ENCODE measurements at regions not wholly inside any gene's neighbourhood (a gene's known extent, or its start where the extent isn't known, plus 50 kb on each side); places are given as distances from the start of the nearest gene placed in this dataset.

DNA sequence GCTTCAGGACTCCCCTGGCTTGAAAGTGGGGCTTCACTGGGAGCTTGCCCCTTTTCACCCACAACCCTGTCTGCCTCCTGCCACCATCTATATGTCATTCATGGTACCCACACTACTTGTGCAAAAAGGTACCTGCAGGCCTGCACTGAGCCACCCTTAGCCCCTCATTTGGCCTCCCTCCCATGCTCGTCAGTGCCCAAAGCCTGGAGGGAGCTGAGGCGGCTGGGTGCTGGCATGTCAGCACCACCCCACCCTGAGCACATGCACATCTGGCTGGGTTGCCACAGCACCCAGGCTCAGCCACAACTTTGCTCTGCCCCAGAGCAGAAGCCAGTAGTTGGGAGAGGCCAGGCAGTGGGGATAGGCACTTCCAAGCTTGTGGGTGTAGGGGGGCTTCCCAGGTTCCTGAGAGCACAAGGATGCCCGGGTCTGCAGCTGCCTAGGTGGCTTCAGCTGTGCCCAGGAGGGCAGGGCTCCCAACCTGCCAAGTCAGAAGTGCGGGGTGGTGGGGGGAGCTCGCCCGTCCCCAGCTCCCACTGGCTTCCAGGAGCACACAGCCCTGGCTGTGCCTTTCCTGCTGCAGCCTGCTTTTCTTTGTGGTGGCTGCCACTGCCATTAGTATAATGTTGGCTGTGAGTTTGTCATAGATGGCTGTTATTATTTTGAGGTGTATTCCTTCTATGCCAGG is 1054.6 kb upstream of the EPHA6 start (continued):
- TF ChIP-seq, protein P1, sequence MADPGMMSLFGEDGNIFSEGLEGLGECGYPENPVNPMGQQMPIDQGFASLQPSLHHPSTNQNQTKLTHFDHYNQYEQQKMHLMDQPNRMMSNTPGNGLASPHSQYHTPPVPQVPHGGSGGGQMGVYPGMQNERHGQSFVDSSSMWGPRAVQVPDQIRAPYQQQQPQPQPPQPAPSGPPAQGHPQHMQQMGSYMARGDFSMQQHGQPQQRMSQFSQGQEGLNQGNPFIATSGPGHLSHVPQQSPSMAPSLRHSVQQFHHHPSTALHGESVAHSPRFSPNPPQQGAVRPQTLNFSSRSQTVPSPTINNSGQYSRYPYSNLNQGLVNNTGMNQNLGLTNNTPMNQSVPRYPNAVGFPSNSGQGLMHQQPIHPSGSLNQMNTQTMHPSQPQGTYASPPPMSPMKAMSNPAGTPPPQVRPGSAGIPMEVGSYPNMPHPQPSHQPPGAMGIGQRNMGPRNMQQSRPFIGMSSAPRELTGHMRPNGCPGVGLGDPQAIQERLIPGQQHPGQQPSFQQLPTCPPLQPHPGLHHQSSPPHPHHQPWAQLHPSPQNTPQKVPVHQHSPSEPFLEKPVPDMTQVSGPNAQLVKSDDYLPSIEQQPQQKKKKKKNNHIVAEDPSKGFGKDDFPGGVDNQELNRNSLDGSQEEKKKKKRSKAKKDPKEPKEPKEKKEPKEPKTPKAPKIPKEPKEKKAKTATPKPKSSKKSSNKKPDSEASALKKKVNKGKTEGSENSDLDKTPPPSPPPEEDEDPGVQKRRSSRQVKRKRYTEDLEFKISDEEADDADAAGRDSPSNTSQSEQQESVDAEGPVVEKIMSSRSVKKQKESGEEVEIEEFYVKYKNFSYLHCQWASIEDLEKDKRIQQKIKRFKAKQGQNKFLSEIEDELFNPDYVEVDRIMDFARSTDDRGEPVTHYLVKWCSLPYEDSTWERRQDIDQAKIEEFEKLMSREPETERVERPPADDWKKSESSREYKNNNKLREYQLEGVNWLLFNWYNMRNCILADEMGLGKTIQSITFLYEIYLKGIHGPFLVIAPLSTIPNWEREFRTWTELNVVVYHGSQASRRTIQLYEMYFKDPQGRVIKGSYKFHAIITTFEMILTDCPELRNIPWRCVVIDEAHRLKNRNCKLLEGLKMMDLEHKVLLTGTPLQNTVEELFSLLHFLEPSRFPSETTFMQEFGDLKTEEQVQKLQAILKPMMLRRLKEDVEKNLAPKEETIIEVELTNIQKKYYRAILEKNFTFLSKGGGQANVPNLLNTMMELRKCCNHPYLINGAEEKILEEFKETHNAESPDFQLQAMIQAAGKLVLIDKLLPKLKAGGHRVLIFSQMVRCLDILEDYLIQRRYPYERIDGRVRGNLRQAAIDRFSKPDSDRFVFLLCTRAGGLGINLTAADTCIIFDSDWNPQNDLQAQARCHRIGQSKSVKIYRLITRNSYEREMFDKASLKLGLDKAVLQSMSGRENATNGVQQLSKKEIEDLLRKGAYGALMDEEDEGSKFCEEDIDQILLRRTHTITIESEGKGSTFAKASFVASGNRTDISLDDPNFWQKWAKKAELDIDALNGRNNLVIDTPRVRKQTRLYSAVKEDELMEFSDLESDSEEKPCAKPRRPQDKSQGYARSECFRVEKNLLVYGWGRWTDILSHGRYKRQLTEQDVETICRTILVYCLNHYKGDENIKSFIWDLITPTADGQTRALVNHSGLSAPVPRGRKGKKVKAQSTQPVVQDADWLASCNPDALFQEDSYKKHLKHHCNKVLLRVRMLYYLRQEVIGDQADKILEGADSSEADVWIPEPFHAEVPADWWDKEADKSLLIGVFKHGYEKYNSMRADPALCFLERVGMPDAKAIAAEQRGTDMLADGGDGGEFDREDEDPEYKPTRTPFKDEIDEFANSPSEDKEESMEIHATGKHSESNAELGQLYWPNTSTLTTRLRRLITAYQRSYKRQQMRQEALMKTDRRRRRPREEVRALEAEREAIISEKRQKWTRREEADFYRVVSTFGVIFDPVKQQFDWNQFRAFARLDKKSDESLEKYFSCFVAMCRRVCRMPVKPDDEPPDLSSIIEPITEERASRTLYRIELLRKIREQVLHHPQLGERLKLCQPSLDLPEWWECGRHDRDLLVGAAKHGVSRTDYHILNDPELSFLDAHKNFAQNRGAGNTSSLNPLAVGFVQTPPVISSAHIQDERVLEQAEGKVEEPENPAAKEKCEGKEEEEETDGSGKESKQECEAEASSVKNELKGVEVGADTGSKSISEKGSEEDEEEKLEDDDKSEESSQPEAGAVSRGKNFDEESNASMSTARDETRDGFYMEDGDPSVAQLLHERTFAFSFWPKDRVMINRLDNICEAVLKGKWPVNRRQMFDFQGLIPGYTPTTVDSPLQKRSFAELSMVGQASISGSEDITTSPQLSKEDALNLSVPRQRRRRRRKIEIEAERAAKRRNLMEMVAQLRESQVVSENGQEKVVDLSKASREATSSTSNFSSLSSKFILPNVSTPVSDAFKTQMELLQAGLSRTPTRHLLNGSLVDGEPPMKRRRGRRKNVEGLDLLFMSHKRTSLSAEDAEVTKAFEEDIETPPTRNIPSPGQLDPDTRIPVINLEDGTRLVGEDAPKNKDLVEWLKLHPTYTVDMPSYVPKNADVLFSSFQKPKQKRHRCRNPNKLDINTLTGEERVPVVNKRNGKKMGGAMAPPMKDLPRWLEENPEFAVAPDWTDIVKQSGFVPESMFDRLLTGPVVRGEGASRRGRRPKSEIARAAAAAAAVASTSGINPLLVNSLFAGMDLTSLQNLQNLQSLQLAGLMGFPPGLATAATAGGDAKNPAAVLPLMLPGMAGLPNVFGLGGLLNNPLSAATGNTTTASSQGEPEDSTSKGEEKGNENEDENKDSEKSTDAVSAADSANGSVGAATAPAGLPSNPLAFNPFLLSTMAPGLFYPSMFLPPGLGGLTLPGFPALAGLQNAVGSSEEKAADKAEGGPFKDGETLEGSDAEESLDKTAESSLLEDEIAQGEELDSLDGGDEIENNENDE (IDR thresholded peaks at IDR 0.05; ENCODE audit: insufficient replicate concordance, low read length), result no peak
- no peak for TF ChIP-seq SIX5 (IDR thresholded peaks at IDR 0.05; ENCODE audit: low read depth, low read length)
- TF ChIP-seq RFX5 (IDR thresholded peaks at IDR 0.05; ENCODE audit: borderline replicate concordance, low read depth, low read length), result no peak
- TF ChIP-seq RXRA (IDR thresholded peaks at IDR 0.05; ENCODE audit: insufficient read depth, low read depth, low read length), result no peak
- TF ChIP-seq E2F6 (IDR thresholded peaks at IDR 0.05), result no peak
- TF ChIP-seq CBX5 (IDR thresholded peaks at IDR 0.05; ENCODE audit: low read depth, low read length), result no peak
- TF ChIP-seq GTF2F1 (IDR thresholded peaks at IDR 0.05; ENCODE audit: borderline replicate concordance, low read depth, low read length), result no peak

Measured in H1 (cell line).